ENCODE measurements at regions not wholly inside any gene's neighbourhood (a gene's known extent, or its start where the extent isn't known, plus 50 kb on each side); places are given as distances from the start of the nearest gene placed in this dataset.

GRCh38 chrX:11870789-11871188 is 112.8 kb downstream of the MSL3 start:
- in situ Hi-C loops (cut with MboI; ENCODE audit: low pct_ligation_motif_present in 1 of 4, low pct_unique_long_range_greater_than_20kb in 1 of 4, low sequenced_read_pairs in 3 of 4) = no loop called here
- no peaks in the 10 kb centered on the region for H3K36me3 ChIP-seq
- H3K27ac ChIP-seq = no peak overlapping the region
- H3K4me3 ChIP-seq = no peak overlapping the region
- no peaks in the 10 kb centered on the region for H3K27me3 ChIP-seq
- no peaks in the 10 kb centered on the region for H3K4me1 ChIP-seq
- H3K9me3 ChIP-seq = no peaks in the 10 kb centered on the region
- TF ChIP-seq EP300 (IDR thresholded peaks at IDR 0.05; ENCODE audit: low read depth) (no peak), POLR2A (IDR thresholded peaks at IDR 0.05) (no peak), POLR2AphosphoS5 (IDR thresholded peaks at IDR 0.05) (no peak)
- TF ChIP-seq, protein P1, sequence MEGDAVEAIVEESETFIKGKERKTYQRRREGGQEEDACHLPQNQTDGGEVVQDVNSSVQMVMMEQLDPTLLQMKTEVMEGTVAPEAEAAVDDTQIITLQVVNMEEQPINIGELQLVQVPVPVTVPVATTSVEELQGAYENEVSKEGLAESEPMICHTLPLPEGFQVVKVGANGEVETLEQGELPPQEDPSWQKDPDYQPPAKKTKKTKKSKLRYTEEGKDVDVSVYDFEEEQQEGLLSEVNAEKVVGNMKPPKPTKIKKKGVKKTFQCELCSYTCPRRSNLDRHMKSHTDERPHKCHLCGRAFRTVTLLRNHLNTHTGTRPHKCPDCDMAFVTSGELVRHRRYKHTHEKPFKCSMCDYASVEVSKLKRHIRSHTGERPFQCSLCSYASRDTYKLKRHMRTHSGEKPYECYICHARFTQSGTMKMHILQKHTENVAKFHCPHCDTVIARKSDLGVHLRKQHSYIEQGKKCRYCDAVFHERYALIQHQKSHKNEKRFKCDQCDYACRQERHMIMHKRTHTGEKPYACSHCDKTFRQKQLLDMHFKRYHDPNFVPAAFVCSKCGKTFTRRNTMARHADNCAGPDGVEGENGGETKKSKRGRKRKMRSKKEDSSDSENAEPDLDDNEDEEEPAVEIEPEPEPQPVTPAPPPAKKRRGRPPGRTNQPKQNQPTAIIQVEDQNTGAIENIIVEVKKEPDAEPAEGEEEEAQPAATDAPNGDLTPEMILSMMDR (IDR thresholded peaks at IDR 0.05) = no peak
- no peak for DNase-seq
- intact Hi-C loops (cut with DNase I; ENCODE audit: low total_unique reads) = no loop called here
- WGBS, 2 donors (ENCODE audit: low coverage in 1 of 2) = 82% methylated on average over 2 of the region's 2 CpGs; no CpG with 5 or more reads in 1 of the 2 donors

GRCh38 chrX:11881485-11882170 is 123.6 kb downstream of the MSL3 start:
- H3K27me3 ChIP-seq = no peaks in the 10 kb centered on the region
- 48% methylated on average over 4 of the region's 4 CpGs; no CpG with 5 or more reads in 1 of the 2 donors for WGBS, 2 donors (ENCODE audit: low coverage in 1 of 2)
- peak overlapping the region in 1 of 4 donors; percentile 23 for H3K27ac ChIP-seq
- intact Hi-C loops (cut with DNase I; ENCODE audit: low total_unique reads) = no loop called here
- no peaks in the 10 kb centered on the region for H3K9me3 ChIP-seq
- DNase-seq = no peak
- no peaks in the 10 kb centered on the region for H3K36me3 ChIP-seq
- in situ Hi-C loops (cut with MboI; ENCODE audit: low pct_ligation_motif_present in 1 of 4, low pct_unique_long_range_greater_than_20kb in 1 of 4, low sequenced_read_pairs in 3 of 4) = no loop called here
- TF ChIP-seq POLR2AphosphoS5 (IDR thresholded peaks at IDR 0.05) = no peak
- peak; percentile 49 for TF ChIP-seq EP300 (IDR thresholded peaks at IDR 0.05; ENCODE audit: low read depth)
- TF ChIP-seq, protein P1 (IDR thresholded peaks at IDR 0.05) = no peak
- H3K4me3 ChIP-seq = no peak overlapping the region
- no peaks in the 10 kb centered on the region for H3K4me1 ChIP-seq

GRCh38 chrX:11886745-11887144 is 128.7 kb downstream of the MSL3 start:
- no peaks in the 10 kb centered on the region for H3K4me1 ChIP-seq
- TF ChIP-seq POLR2A (IDR thresholded peaks at IDR 0.05) = no peak
- no peak for TF ChIP-seq POLR2AphosphoS5 (IDR thresholded peaks at IDR 0.05)
- TF ChIP-seq EP300 (IDR thresholded peaks at IDR 0.05; ENCODE audit: low read depth) = no peak
- TF ChIP-seq, protein P1 (IDR thresholded peaks at IDR 0.05) = no peak
- WGBS, 2 donors (ENCODE audit: low coverage in 1 of 2) = 68% methylated on average over 1 of the region's 1 CpG; no CpG with 5 or more reads in 1 of the 2 donors
- no peaks in the 10 kb centered on the region for H3K9me3 ChIP-seq
- no peaks in the 10 kb centered on the region for H3K27me3 ChIP-seq
- H3K4me3 ChIP-seq = no peak overlapping the region
- in situ Hi-C loops (cut with MboI; ENCODE audit: low pct_ligation_motif_present in 1 of 4, low pct_unique_long_range_greater_than_20kb in 1 of 4, low sequenced_read_pairs in 3 of 4) (no loop called here), intact Hi-C loops (cut with DNase I; ENCODE audit: low total_unique reads) (no loop called here)
- H3K36me3 ChIP-seq = no peaks in the 10 kb centered on the region
- DNase-seq = no peak
- H3K27ac ChIP-seq = no peak overlapping the region

DNA sequence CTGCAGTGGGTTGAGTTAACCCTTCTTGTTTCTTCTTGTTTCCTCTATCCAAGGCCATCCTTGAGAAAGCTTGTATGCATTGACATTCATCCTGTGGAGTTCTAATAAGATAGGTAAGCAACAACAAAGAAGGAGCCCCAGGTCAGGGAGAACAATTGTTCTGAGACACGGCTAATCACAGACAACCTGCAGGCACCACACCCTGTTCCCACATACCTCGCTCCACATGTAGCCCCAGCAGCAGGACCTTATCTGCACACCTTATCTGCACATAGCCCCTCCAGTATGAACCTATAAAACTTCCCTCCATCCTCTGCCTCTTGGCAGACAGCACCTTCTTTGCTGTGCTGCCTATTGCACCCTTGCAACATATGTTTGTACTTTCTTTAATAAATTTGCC is 129.1 kb downstream of the MSL3 start:
- H3K27ac ChIP-seq = no peak overlapping the region
- DNase-seq = no peak
- no peak for TF ChIP-seq POLR2A (IDR thresholded peaks at IDR 0.05)
- intact Hi-C loops (cut with DNase I; ENCODE audit: low total_unique reads) = no loop called here
- no peaks in the 10 kb centered on the region for H3K4me1 ChIP-seq
- H3K36me3 ChIP-seq = no peaks in the 10 kb centered on the region
- no peaks in the 10 kb centered on the region for H3K9me3 ChIP-seq
- H3K4me3 ChIP-seq = no peak overlapping the region
- in situ Hi-C loops (cut with MboI; ENCODE audit: low pct_ligation_motif_present in 1 of 4, low pct_unique_long_range_greater_than_20kb in 1 of 4, low sequenced_read_pairs in 3 of 4) = no loop called here
- WGBS, 2 donors (ENCODE audit: low coverage in 1 of 2) = 54% methylated on average over 2 of the region's 2 CpGs; no CpG with 5 or more reads in 1 of the 2 donors
- no peaks in the 10 kb centered on the region for H3K27me3 ChIP-seq

- Histone ChIP-seq H3K27ac (no peak overlapping the region), H3K4me3 (no peak overlapping the region), H3K9me3 (no peaks in the 10 kb centered on the region), H3K27me3 (no peaks in the 10 kb centered on the region), H3K36me3 (no peaks in the 10 kb centered on the region), H3K4me1 (no peaks in the 10 kb centered on the region)
- in situ Hi-C loops (cut with MboI; ENCODE audit: low pct_ligation_motif_present in 1 of 4, low pct_unique_long_range_greater_than_20kb in 1 of 4, low sequenced_read_pairs in 3 of 4) (no loop called here), intact Hi-C loops (cut with DNase I; ENCODE audit: low total_unique reads) (no loop called here)
- DNase-seq = no peak
- TF ChIP-seq, protein P1 (IDR thresholded peaks at IDR 0.05) = no peak
- TF ChIP-seq POLR2A (IDR thresholded peaks at IDR 0.05) (no peak), POLR2AphosphoS5 (IDR thresholded peaks at IDR 0.05) (no peak), EP300 (IDR thresholded peaks at IDR 0.05; ENCODE audit: low read depth) (no peak)
These were observed 130.4 kb downstream of the MSL3 start for GRCh38 chrX:11888421-11888820.

Data from transverse colon (tissue), 4 donors.